Neural cell (in vitro differentiated cells): ENCODE measurements at regions not wholly inside any gene's neighbourhood (a gene's known extent, or its start where the extent isn't known, plus 50 kb on each side); places are given as distances from the start of the nearest gene placed in this dataset.

Source experiments
- H2AFZ ChIP-seq: fragments of 200-600, 300-800 bp; sonication (generic), shearing (Covaris generic); 2 replicates; pipeline ENCODE4 v1.6.0; 2014; ENCODE audit warnings: low read depth, mild to moderate bottlenecking, antibody characterized with exemption, low read length, moderate library complexity
- H3F3A ChIP-seq: fragments of 200-600 bp; shearing (Covaris generic); 2 replicates; pipeline ENCODE4 v1.6.1; 2016; ENCODE audit warnings: mild to moderate bottlenecking, moderate library complexity, mixed read lengths, antibody characterized with exemption, low read length; ENCODE audit not compliant: insufficient read depth, poor library complexity, severe bottlenecking
- H3K27ac ChIP-seq: fragments of 200-600, 300-800 bp; sonication (generic), shearing (Covaris generic); 2 replicates; pipeline ENCODE4 v1.5.1; 2014; ENCODE audit warnings: mild to moderate bottlenecking, low read length, moderate library complexity
- H3K27me3 ChIP-seq: fragments of 300-800, 200-600 bp; sonication (generic), shearing (Covaris generic); 2 replicates; pipeline ENCODE4 v1.6.0; 2014; ENCODE audit warnings: mild to moderate bottlenecking, low read depth, low read length, moderate library complexity; ENCODE audit not compliant: insufficient read depth
- H3K36me3 ChIP-seq: fragments of 300-800, 200-600 bp; sonication (generic), shearing (Covaris generic); 2 replicates; pipeline ENCODE4 v1.5.1; 2014; ENCODE audit warnings: mild to moderate bottlenecking, antibody characterized with exemption, low read length, moderate library complexity; ENCODE audit not compliant: insufficient read depth
- H3K4me2 ChIP-seq: fragments of 300-800, 200-600 bp; sonication (generic), shearing (Covaris generic); 2 replicates; pipeline ENCODE4 v1.6.0; 2014; ENCODE audit warnings: mild to moderate bottlenecking, low read length
- H3K4me3 ChIP-seq: fragments of 300-800, 200-600 bp; sonication (generic), shearing (Covaris generic); 2 replicates; pipeline ENCODE4 v1.5.1; 2014; ENCODE audit warnings: mild to moderate bottlenecking, low read length, moderate library complexity
- H3K79me2 ChIP-seq: fragments of 200-600 bp; shearing (Covaris generic); replicated peaks from 2 replicates; pipeline ENCODE4 v1.6.0; 2014; ENCODE audit warnings: mild to moderate bottlenecking, low read length, moderate library complexity; ENCODE audit not compliant: insufficient read depth
- H3K9ac ChIP-seq: fragments of 300-800, 200-600 bp; sonication (generic), shearing (Covaris generic); 2 replicates; pipeline ENCODE4 v1.6.1; 2016; ENCODE audit warnings: mild to moderate bottlenecking, low read length, mixed read lengths
- H3K9me2 ChIP-seq: fragments of 200-600 bp; shearing (Covaris generic); 2 replicates; pipeline ENCODE4 v1.6.1; 2016; ENCODE audit warnings: mild to moderate bottlenecking, low read length, mixed read lengths; ENCODE audit not compliant: insufficient read depth
- H3K9me3 ChIP-seq: fragments of 200-600, 300-800 bp; sonication (generic), shearing (Covaris generic); 2 replicates; pipeline ENCODE4 v1.6.1; 2016; ENCODE audit warnings: mild to moderate bottlenecking, mixed run types, low read length, moderate library complexity, mixed read lengths
- H4K20me1 ChIP-seq: fragments of 200-600 bp; shearing (Covaris generic); 2 replicates; pipeline ENCODE4 v1.6.1; 2016; ENCODE audit warnings: mild to moderate bottlenecking, mixed run types; ENCODE audit not compliant: insufficient read depth
- EP300 ChIP-seq: fragments of 450-650 bp; conservative IDR thresholded peaks from 2 replicates; pipeline ENCODE4 v1.6.1; 2014; ENCODE audit warnings: antibody characterized with exemption, mild to moderate bottlenecking, moderate library complexity; ENCODE audit not compliant: poor library complexity, severe bottlenecking
- EZH2 ChIP-seq: fragments of 200-600, 300-800 bp; shearing (Covaris generic), sonication (generic); IDR thresholded peaks from 2 replicates; pipeline ENCODE4 v1.6.1; 2014; ENCODE audit warnings: antibody characterized with exemption, low read length, borderline replicate concordance, mild to moderate bottlenecking; ENCODE audit not compliant: insufficient read depth, poor library complexity, severe bottlenecking
- MXI1 ChIP-seq: fragments of 450-650 bp; conservative IDR thresholded peaks from 2 replicates; pipeline ENCODE4 v1.6.1; 2014; ENCODE audit warnings: antibody characterized with exemption, mild to moderate bottlenecking; ENCODE audit not compliant: poor library complexity, severe bottlenecking
- POLR2AphosphoS5 ChIP-seq: IDR thresholded peaks from 2 replicates; pipeline ENCODE4 v1.6.1; 2012
- RAD21 ChIP-seq: fragments of 450-650 bp; conservative IDR thresholded peaks from 2 replicates; pipeline ENCODE4 v1.6.1; 2014; ENCODE audit warnings: antibody characterized with exemption, mild to moderate bottlenecking, moderate library complexity
- SMC3 ChIP-seq: fragments of 450-650 bp; conservative IDR thresholded peaks from 2 replicates; pipeline ENCODE4 v1.6.1; 2014; ENCODE audit warnings: antibody characterized with exemption, mild to moderate bottlenecking, moderate library complexity; ENCODE audit not compliant: poor library complexity
- TAF1 ChIP-seq: IDR thresholded peaks from 2 replicates; pipeline ENCODE4 v1.6.1; 2012; ENCODE audit warnings: low read depth
- TF ChIP-seq, protein P1 (sequence below): fragments of 450-650 bp; IDR thresholded peaks from 2 replicates; pipeline ENCODE4 v1.5.1; 2014; ENCODE audit warnings: antibody characterized with exemption, mild to moderate bottlenecking, moderate library complexity; ENCODE audit not compliant: poor library complexity, severe bottlenecking
- TF ChIP-seq, protein P2 (sequence below): IDR thresholded peaks from 2 replicates; pipeline ENCODE4 v1.6.1; 2012; ENCODE audit warnings: borderline replicate concordance

DNA sequence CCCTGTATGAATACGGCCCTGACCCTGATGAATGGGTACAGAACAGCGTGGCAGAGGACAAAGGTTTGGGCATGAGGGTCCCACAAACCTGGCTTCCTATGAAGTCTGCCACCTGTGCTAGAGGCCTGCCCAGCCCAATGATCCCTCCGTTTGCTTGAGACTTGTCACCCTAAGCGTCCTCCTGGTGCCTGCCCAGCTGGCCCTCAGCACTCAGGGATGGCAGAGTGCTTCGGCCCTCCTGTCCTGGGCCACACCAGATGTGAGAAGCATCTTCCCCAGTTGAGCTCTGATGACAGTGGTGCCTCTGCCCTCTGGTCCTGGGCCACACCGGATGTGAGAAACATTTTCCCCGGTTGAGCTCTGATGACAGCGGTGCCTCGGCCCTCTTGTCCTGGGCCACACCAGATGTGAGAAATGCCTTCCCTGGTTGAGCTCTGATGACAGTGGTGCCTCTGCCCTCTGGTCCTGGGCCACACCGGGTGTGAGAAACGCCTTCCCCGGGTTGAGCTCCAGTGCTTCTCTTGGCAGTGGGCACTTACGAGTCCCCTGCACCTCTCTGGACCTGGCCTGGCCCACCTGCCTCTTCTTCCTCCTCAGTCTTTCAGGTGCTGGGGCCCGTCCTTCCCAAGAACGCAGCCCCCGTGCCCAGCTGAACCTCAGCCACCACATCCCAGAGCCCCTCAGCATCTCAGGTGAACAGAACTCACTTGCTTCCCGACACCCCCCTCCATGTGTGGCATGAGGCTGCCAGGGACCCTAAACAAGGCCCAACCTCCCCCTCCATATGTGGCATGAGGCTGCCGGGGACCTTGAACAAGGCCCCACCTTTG is 253.1 kb upstream of the IRX1 start:
- TF ChIP-seq EZH2, result no peak
- no peak for TF ChIP-seq TAF1
- TF ChIP-seq, protein P1, sequence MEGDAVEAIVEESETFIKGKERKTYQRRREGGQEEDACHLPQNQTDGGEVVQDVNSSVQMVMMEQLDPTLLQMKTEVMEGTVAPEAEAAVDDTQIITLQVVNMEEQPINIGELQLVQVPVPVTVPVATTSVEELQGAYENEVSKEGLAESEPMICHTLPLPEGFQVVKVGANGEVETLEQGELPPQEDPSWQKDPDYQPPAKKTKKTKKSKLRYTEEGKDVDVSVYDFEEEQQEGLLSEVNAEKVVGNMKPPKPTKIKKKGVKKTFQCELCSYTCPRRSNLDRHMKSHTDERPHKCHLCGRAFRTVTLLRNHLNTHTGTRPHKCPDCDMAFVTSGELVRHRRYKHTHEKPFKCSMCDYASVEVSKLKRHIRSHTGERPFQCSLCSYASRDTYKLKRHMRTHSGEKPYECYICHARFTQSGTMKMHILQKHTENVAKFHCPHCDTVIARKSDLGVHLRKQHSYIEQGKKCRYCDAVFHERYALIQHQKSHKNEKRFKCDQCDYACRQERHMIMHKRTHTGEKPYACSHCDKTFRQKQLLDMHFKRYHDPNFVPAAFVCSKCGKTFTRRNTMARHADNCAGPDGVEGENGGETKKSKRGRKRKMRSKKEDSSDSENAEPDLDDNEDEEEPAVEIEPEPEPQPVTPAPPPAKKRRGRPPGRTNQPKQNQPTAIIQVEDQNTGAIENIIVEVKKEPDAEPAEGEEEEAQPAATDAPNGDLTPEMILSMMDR, result no peak
- TF ChIP-seq, protein P2, sequence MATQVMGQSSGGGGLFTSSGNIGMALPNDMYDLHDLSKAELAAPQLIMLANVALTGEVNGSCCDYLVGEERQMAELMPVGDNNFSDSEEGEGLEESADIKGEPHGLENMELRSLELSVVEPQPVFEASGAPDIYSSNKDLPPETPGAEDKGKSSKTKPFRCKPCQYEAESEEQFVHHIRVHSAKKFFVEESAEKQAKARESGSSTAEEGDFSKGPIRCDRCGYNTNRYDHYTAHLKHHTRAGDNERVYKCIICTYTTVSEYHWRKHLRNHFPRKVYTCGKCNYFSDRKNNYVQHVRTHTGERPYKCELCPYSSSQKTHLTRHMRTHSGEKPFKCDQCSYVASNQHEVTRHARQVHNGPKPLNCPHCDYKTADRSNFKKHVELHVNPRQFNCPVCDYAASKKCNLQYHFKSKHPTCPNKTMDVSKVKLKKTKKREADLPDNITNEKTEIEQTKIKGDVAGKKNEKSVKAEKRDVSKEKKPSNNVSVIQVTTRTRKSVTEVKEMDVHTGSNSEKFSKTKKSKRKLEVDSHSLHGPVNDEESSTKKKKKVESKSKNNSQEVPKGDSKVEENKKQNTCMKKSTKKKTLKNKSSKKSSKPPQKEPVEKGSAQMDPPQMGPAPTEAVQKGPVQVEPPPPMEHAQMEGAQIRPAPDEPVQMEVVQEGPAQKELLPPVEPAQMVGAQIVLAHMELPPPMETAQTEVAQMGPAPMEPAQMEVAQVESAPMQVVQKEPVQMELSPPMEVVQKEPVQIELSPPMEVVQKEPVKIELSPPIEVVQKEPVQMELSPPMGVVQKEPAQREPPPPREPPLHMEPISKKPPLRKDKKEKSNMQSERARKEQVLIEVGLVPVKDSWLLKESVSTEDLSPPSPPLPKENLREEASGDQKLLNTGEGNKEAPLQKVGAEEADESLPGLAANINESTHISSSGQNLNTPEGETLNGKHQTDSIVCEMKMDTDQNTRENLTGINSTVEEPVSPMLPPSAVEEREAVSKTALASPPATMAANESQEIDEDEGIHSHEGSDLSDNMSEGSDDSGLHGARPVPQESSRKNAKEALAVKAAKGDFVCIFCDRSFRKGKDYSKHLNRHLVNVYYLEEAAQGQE, result no peak
- no peak for TF ChIP-seq EP300
- no peak for TF ChIP-seq SMC3
- TF ChIP-seq MXI1, result no peak
- TF ChIP-seq RAD21, result no peak
- no peak for TF ChIP-seq POLR2AphosphoS5

DNA sequence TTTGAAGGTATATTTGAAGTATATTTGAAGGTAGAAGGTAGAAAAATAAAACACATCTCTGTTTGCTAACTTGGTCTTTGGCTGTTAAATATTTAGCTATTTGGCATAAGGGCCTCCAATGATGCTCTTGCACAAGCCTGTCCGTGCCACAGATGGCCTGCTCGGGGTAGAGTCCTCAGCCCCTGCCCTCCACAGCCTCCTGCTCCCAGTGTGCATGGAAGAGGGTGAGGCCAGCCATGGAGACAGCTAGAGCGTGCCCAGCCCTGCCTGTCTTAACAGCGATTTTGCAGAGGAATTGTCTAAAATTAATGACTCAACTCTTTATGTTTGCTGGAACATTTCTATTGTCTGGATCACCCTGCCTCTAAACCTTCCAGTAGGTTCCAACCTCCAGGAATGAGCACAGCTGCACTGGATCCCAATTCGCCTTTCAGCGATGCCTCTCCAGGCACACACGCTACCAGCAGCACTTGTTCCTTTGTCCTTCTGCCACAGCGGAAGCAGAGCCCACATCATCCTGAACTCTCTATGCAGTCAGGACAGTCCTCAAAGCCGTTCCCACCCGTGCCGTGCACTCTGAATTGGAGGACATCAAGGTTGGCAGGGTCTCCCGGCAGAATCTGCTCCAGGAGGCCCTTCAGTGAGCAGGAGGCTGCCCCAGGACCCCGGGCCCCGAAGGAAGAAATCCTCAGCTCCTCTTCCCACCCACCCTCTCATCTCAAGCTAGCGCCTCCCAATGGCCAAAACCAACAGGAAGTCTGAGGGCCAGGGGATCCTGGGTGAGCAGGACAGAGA is 254.0 kb upstream of the IRX1 start:
- no peaks in the 10 kb centered on the region for H3K27me3 ChIP-seq
- TF ChIP-seq MXI1 (no peak), SMC3 (no peak), POLR2AphosphoS5 (no peak), EP300 (no peak), TAF1 (no peak), RAD21 (no peak), EZH2 (no peak)
- TF ChIP-seq, protein P1, result no peak
- TF ChIP-seq, protein P2, result no peak
- H3K9ac ChIP-seq, result no peak overlapping the region

More for the DNA sequence above, 253.1 kb upstream of the IRX1 start:
- Histone ChIP-seq H3K79me2 (no peaks in the 10 kb centered on the region), H3K9me2 (no peaks in the 10 kb centered on the region), H3K27ac (no peak overlapping the region), H4K20me1 (no peaks in the 10 kb centered on the region), H3F3A (no peaks in the 10 kb centered on the region), H3K4me3 (no peak overlapping the region), H3K36me3 (no peaks in the 10 kb centered on the region), H3K9me3 (no peaks in the 10 kb centered on the region), H3K4me2 (no peak overlapping the region), H3K9ac (no peak overlapping the region), H3K27me3 (no peaks in the 10 kb centered on the region), H2AFZ (no peak overlapping the region)

More for the DNA sequence above, 254.0 kb upstream of the IRX1 start:
- H3K9me3 ChIP-seq, result no peaks in the 10 kb centered on the region
- H3K36me3 ChIP-seq, result no peaks in the 10 kb centered on the region
- no peak overlapping the region for H3K27ac ChIP-seq
- H3K9me2 ChIP-seq, result no peaks in the 10 kb centered on the region
- H3K4me3 ChIP-seq, result no peak overlapping the region
- H4K20me1 ChIP-seq, result no peaks in the 10 kb centered on the region
- no peak overlapping the region for H2AFZ ChIP-seq
- no peaks in the 10 kb centered on the region for H3K79me2 ChIP-seq
- no peak overlapping the region for H3K4me2 ChIP-seq
- H3F3A ChIP-seq, result no peaks in the 10 kb centered on the region
